ENCODE measurements at regions not wholly inside any gene's neighbourhood (a gene's known extent, or its start where the extent isn't known, plus 50 kb on each side); places are given as distances from the start of the nearest gene placed in this dataset. TPM values are rescaled to one million over a fixed set of nuclear protein-coding genes. Genes with fewer than 3 reads are reported as not detected.

DNA sequence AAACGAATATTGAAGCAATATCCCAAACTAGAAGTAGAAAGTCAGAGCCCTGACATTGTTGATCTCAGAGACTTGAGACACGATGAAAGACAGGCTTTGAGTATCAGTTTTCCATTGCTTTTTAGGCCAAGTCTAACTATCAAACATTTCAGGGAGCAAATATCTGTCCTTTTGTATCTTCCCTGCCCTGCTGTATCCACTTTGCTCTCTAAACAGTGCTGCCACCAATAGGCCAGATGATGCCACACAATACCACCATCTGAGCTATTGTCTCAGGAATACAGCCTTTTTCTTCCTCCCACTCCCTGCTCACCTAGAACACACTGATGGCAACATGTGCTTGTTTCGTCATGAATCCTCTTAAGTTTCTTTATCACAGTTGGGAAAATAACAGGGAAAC is 62.6 kb upstream of the SPAG17 start:
- H3K4me3 ChIP-seq (ENCODE audit: low read depth, low read length) = no peak overlapping the region
- DNase-seq (ENCODE audit: low read depth) = no peak
- TF ChIP-seq, protein P1, sequence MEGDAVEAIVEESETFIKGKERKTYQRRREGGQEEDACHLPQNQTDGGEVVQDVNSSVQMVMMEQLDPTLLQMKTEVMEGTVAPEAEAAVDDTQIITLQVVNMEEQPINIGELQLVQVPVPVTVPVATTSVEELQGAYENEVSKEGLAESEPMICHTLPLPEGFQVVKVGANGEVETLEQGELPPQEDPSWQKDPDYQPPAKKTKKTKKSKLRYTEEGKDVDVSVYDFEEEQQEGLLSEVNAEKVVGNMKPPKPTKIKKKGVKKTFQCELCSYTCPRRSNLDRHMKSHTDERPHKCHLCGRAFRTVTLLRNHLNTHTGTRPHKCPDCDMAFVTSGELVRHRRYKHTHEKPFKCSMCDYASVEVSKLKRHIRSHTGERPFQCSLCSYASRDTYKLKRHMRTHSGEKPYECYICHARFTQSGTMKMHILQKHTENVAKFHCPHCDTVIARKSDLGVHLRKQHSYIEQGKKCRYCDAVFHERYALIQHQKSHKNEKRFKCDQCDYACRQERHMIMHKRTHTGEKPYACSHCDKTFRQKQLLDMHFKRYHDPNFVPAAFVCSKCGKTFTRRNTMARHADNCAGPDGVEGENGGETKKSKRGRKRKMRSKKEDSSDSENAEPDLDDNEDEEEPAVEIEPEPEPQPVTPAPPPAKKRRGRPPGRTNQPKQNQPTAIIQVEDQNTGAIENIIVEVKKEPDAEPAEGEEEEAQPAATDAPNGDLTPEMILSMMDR (IDR thresholded peaks at IDR 0.05; ENCODE audit: insufficient read depth, low read depth, low read length) = peak; percentile 22

DNA sequence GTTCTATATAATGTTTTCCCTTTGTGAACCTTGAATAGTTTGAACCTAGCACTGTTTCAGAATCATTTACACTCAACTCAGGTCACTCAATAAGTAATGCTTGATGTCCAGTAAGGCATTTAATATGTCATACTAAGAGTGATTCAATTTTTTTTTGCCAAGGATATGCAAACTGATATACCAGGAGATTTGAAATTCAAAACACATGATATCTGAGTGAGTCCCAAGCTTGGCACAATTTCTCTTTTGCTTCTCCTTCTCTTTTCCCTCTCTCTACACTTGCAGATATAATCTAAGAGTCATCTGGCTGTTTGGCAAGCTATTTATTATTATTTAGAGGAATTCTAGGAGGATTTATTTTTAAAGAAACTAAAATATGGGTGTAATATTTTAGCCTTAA is 61.6 kb upstream of the SPAG17 start:
- TF ChIP-seq, protein P1 (IDR thresholded peaks at IDR 0.05; ENCODE audit: insufficient read depth, low read depth, low read length) = no peak
- DNase-seq (ENCODE audit: low read depth) = no peak

DNA sequence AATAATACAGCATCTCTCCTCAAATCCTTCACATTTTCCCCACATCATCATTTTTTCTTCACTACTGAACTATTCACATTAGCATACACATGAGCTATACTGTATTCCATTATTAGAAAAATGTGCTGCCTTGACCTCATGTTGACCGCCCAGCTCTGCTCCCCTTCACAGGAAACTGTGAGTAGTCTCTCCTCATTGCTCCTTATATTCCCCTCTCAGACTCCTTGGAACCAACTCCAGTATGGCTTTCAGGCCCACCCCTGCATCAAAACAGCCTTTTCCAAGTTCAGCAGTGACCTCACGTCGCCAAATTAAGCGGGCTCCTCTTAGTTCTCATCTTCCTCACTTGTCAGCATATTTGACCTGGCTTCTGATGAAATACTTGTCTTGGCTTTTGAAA is 59.2 kb upstream of the SPAG17 start:
- H3K4me3 ChIP-seq (ENCODE audit: low read depth, low read length) = no peak overlapping the region
- DNase-seq (ENCODE audit: low read depth) = no peak
- TF ChIP-seq, protein P1 (IDR thresholded peaks at IDR 0.05; ENCODE audit: insufficient read depth, low read depth, low read length) = no peak

More for the DNA sequence above, 61.6 kb upstream of the SPAG17 start:
- no peak overlapping the region for H3K4me3 ChIP-seq (ENCODE audit: low read depth, low read length)

DNA sequence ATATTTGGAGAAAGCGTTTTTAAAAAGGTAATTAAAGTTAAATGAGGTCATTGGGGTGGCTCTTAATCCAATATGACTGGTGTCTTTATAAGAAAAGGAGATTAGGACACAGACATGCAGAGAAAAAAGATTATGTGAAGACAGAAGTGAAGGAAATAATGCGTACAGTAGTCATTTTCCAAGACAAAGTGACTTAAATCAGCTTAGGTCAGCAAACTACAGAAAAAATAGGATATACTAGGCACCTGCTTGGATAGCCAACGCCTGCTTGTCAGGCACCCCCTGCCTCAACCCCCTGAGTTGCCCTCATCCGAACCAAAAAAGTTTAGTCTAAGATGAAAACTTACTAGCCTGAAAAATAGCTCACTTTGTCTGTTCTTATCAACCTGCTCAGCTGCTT is 58.2 kb upstream of the SPAG17 start:
- TF ChIP-seq, protein P1 (IDR thresholded peaks at IDR 0.05; ENCODE audit: insufficient read depth, low read depth, low read length) = no peak

More for the DNA sequence above, 58.2 kb upstream of the SPAG17 start:
- no peak overlapping the region for H3K4me3 ChIP-seq (ENCODE audit: low read depth, low read length)
- no peak for DNase-seq (ENCODE audit: low read depth)

Small RNA genes in the stretch of these regions (small RNA-seq; reads per million reads assigned to genes)
- not detected for gene RNA5SP56

Data from fibroblast of villous mesenchyme (primary cell).